HG02759 (cell line): ENCODE measurements at regions not wholly inside any gene's neighbourhood (a gene's known extent, or its start where the extent isn't known, plus 50 kb on each side); places are given as distances from the start of the nearest gene placed in this dataset.
A peak's percentile ranks its signal among the peaks of the same experiment; 100 is the strongest.

ENCODE experiments used
- ATAC-seq: cut with Tn5 transposase; IDR thresholded peaks from one replicate; pipeline ENCODE4 v1.9.1; 2021; ENCODE audit warnings: mild to moderate bottlenecking, moderate library complexity; ENCODE audit not compliant: unreplicated experiment

- ATAC-seq = peak; percentile 69
These were observed 193.6 kb upstream of the BANK1 start for GRCh38 chr4:101596781-101597552.

GRCh38 chr4:101594588-101594987 lies 195.9 kb upstream of the BANK1 start:
- ATAC-seq = no peak

GRCh38 chr4:101593666-101594065 lies 196.9 kb upstream of the BANK1 start:
- ATAC-seq = no peak

GRCh38 chr4:101584306-101584705 lies 206.2 kb upstream of the BANK1 start:
- no peak for ATAC-seq

- no peak for ATAC-seq
These were observed 215.8 kb upstream of the PPP3CA start for GRCh38 chr4:101563126-101563525.

GRCh38 chr4:101556842-101557241 lies 209.5 kb upstream of the PPP3CA start:
- no peak for ATAC-seq

GRCh38 chr4:101555341-101555880 lies 208.1 kb upstream of the PPP3CA start:
- no peak for ATAC-seq

GRCh38 chr4:101540336-101540735 lies 193.0 kb upstream of the PPP3CA start:
- ATAC-seq = no peak

- ATAC-seq = no peak
These were observed 181.2 kb upstream of the PPP3CA start for GRCh38 chr4:101528526-101528925.

- peak; percentile 99 for ATAC-seq
These were observed 179.9 kb upstream of the PPP3CA start for GRCh38 chr4:101527188-101527587.

GRCh38 chr4:101515566-101515965 lies 168.2 kb upstream of the PPP3CA start:
- ATAC-seq = no peak

GRCh38 chr4:101515099-101515498 lies 167.8 kb upstream of the PPP3CA start:
- ATAC-seq = no peak

GRCh38 chr4:101512416-101512815 lies 165.1 kb upstream of the PPP3CA start:
- ATAC-seq = no peak

GRCh38 chr4:101501421-101501820 lies 154.1 kb upstream of the PPP3CA start:
- no peak for ATAC-seq

- no peak for ATAC-seq
These were observed 153.4 kb upstream of the PPP3CA start for GRCh38 chr4:101500742-101501141.

GRCh38 chr4:101475246-101475645 lies 127.9 kb upstream of the PPP3CA start:
- no peak for ATAC-seq

- no peak for ATAC-seq
These were observed 123.9 kb upstream of the PPP3CA start for GRCh38 chr4:101471201-101471600.

GRCh38 chr4:101464596-101464995 lies 117.3 kb upstream of the PPP3CA start:
- ATAC-seq = no peak

GRCh38 chr4:101458914-101459313 lies 111.6 kb upstream of the PPP3CA start:
- ATAC-seq = no peak

- ATAC-seq = no peak
These were observed 111.1 kb upstream of the PPP3CA start for GRCh38 chr4:101458473-101458872.

GRCh38 chr4:101451086-101451485 lies 103.8 kb upstream of the PPP3CA start:
- ATAC-seq = no peak

- no peak for ATAC-seq
These were observed 94.1 kb upstream of the PPP3CA start for GRCh38 chr4:101441446-101441845.

- no peak for ATAC-seq
These were observed 92.6 kb upstream of the PPP3CA start for GRCh38 chr4:101439926-101440325.
